PC-9 (cell line): ENCODE measurements at regions not wholly inside any gene's neighbourhood (a gene's known extent, or its start where the extent isn't known, plus 50 kb on each side); places are given as distances from the start of the nearest gene placed in this dataset.

Experiments
- EZH2 ChIP-seq: fragments of 200-600 bp; sonication (generic); IDR thresholded peaks from 2 replicates; pipeline ENCODE4 v1.8.0; 2017; ENCODE audit warnings: antibody characterized with exemption, low read depth
- TF ChIP-seq, protein P1 (sequence below): fragments of 200-600 bp; sonication (generic); conservative IDR thresholded peaks from 2 replicates; pipeline ENCODE4 v1.6.1; 2017; ENCODE audit warnings: mixed run types, antibody characterized with exemption, mild to moderate bottlenecking, moderate library complexity

DNA sequence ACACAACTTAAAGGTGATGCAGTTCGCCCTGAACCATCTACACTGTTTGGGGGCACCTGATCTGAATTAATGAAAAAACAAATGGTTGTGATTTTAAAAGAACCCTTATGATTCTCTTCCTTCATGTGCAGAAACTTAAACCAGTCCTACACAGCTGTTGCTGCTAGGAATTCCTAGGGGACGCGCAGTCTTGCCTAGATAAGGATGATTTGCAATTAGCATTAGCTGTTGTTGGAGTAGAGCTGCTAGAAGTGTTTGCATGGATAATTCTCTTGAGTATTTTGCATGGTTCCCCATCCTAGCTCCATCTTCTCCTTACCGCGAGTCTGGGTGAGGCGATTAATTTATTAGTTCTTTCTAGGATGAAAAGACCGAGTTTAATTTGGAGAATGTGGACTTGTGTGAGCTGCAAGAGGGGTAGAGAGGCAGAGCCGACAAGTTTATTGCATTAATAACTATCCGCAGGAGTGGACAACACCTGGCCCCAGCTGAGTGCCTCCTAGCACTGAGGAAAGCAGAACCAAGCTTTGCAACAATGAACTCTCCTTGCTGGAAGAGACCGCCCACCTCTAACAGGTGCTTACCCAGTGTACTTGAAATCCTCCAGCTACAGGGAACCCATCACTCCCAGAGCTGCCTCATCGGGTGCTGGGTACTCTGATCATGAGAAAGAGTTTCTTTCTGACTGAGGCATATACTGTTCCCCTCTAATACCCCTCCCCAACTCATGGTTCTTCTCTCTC lies 75.0 kb upstream of the WNT7A start:
- TF ChIP-seq, protein P1, sequence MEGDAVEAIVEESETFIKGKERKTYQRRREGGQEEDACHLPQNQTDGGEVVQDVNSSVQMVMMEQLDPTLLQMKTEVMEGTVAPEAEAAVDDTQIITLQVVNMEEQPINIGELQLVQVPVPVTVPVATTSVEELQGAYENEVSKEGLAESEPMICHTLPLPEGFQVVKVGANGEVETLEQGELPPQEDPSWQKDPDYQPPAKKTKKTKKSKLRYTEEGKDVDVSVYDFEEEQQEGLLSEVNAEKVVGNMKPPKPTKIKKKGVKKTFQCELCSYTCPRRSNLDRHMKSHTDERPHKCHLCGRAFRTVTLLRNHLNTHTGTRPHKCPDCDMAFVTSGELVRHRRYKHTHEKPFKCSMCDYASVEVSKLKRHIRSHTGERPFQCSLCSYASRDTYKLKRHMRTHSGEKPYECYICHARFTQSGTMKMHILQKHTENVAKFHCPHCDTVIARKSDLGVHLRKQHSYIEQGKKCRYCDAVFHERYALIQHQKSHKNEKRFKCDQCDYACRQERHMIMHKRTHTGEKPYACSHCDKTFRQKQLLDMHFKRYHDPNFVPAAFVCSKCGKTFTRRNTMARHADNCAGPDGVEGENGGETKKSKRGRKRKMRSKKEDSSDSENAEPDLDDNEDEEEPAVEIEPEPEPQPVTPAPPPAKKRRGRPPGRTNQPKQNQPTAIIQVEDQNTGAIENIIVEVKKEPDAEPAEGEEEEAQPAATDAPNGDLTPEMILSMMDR: no peak
- no peak for TF ChIP-seq EZH2
